BLaER1 treated with 17β-estradiol and CSF1 and Interleukin-3, amounts not matched to agents 10 nM and 100 nM (cell line): ENCODE measurements at regions not wholly inside any gene's neighbourhood (a gene's known extent, or its start where the extent isn't known, plus 50 kb on each side); places are given as distances from the start of the nearest gene placed in this dataset.

ENCODE experiments used
- H3K27ac ChIP-seq, 11 experiments: shearing (Covaris generic); formaldehyde crosslinking; 2 replicates each; pipeline ENCODE4 v1.8.1; 2022
- H3K27me3 ChIP-seq, 11 experiments: shearing (Covaris generic); formaldehyde crosslinking; 2 replicates each; pipeline ENCODE4 v1.8.1; 2022
- H3K36me3 ChIP-seq, 11 experiments: shearing (Covaris generic); formaldehyde crosslinking; 2 replicates each; pipeline ENCODE4 v1.8.1; 2022
- H3K4me1 ChIP-seq, 10 experiments: shearing (Covaris generic); formaldehyde crosslinking; 2 replicates each; pipeline ENCODE4 v1.8.1; 2022
- H3K4me2 ChIP-seq, 11 experiments: shearing (Covaris generic); formaldehyde crosslinking; 2 replicates each; pipeline ENCODE4 v1.8.1; 2022
- H3K4me3 ChIP-seq, 10 experiments: shearing (Covaris generic); formaldehyde crosslinking; 2 replicates each; pipeline ENCODE4 v1.8.1; 2022
- H3K9ac ChIP-seq, 11 experiments: shearing (Covaris generic); formaldehyde crosslinking; 2 replicates each; pipeline ENCODE4 v1.8.1; 2022
- H3K9me3 ChIP-seq, 11 experiments: shearing (Covaris generic); formaldehyde crosslinking; replicated peaks in 1 of 11; 2 replicates each; pipeline ENCODE4 v1.8.1; 2022
- H4K20me1 ChIP-seq, 11 experiments: shearing (Covaris generic); formaldehyde crosslinking; 2 replicates each; pipeline ENCODE4 v1.8.1; 2022
- Cebpa-rat ChIP-seq, 11 experiments: shearing (Covaris generic); IDR thresholded peaks; 2 replicates each; pipeline ENCODE4 v1.8.1; 2022

DNA sequence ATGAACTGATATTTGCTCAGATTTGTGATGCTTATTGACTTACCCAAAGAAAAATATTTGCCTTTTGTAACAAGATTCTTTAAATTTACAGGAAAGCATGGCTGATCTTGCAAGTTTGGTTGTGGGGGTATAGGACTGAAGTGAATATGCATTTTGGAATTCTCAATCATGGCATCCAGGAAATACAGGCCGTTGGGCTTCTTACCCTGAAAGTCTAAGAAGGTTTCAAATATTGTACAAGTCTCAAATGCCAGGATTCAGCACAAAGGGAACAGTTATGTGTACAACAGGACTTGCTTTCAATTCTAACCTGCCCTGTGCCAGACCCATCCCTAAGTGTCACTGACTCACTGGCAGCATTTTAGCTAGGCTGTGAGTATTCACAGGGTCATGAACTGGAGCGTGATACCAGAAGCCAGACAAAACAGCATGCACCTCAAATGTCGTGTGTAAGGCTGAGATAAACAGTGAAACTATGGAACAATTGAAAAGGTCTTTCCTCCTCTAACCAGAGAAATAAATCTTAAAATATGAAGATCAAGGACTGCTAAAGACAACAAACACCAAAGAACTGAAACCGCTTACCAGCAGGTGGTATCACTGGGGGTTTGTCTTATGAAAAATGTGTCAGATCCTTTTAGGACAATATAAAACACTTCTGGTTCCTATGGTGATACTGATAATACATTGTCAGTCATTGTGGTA is 168.6 kb upstream of the RGMB start:
- H3K4me2 ChIP-seq, result no peak overlapping the region
- no peak overlapping the region for H3K9ac ChIP-seq
- peaks cover 15 to 24% (median 18%) of the 10 kb centered on the region in 11 experiments for H3K9me3 ChIP-seq
- TF ChIP-seq Cebpa-rat (IDR thresholded peaks at IDR 0.05), result no peak
- peaks cover 0 to 3% (median 0%) of the 10 kb centered on the region in 10 experiments; a peak in 1 of 20 replicates for H3K4me1 ChIP-seq
- no peaks in the 10 kb centered on the region for H3K27me3 ChIP-seq
- H4K20me1 ChIP-seq, result no peaks in the 10 kb centered on the region
- no peaks in the 10 kb centered on the region for H3K36me3 ChIP-seq
- H3K4me3 ChIP-seq, result no peak overlapping the region
- H3K27ac ChIP-seq, result no peak overlapping the region

DNA sequence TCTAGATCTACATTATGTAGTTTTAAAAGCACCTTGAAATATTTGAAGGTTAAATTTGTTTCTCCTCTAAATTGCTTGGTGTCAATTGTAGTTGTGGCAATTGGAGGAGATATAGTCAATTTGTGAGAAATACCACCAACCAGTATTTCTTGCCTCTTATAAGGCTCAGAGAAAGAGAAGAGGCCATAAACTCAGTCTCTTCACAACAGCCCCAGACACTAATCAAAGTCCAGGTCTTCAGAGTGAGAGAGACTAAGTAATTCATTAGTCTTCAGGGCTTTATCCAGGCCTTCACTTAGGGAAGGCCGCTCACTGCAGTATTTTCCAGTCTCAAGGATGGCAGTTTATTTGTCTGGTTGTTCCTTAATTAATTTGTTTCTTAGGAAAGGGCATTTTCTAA is 168.0 kb upstream of the RGMB start:
- no peak overlapping the region for H3K4me2 ChIP-seq
- H3K4me3 ChIP-seq, result no peak overlapping the region
- H3K27ac ChIP-seq, result no peak overlapping the region
- no peaks in the 10 kb centered on the region for H4K20me1 ChIP-seq
- H3K9ac ChIP-seq, result no peak overlapping the region
- TF ChIP-seq Cebpa-rat (IDR thresholded peaks at IDR 0.05), result no peak
- H3K36me3 ChIP-seq, result no peaks in the 10 kb centered on the region
- H3K9me3 ChIP-seq, result peaks cover 11 to 18% (median 13%) of the 10 kb centered on the region in 11 experiments
- H3K27me3 ChIP-seq, result no peaks in the 10 kb centered on the region
- peaks cover 0 to 3% (median 0%) of the 10 kb centered on the region in 10 experiments; a peak in 1 of 20 replicates for H3K4me1 ChIP-seq

DNA sequence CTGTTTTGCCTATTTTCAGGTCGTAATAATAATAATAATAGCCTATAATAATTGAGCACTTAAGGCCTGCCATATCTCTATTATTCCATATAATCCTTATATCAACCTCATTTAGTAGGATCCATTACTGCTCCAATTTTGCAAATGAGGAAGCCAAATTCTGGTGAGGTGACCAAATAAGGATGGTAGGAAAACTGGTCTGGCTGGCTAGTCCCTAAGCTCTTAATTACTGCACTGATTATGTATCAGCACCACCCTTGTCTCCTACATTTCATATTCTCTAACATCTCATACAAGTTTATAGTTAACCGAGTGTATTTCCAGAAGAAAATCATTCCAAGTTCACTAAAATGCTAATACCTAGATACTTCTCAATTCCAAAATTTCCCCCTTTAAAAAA is 166.5 kb upstream of the RGMB start:
- peaks cover 0 to 3% (median 0%) of the 10 kb centered on the region in 11 experiments; a peak in 1 of 22 replicates for H3K9me3 ChIP-seq
- H3K27ac ChIP-seq, result no peak overlapping the region
- H3K27me3 ChIP-seq, result no peaks in the 10 kb centered on the region
- TF ChIP-seq Cebpa-rat (IDR thresholded peaks at IDR 0.05), result no peak
- H3K36me3 ChIP-seq, result no peaks in the 10 kb centered on the region
- H3K4me1 ChIP-seq, result peaks cover 0 to 3% (median 0%) of the 10 kb centered on the region in 10 experiments; a peak in 1 of 20 replicates
- H3K9ac ChIP-seq, result no peak overlapping the region
- H4K20me1 ChIP-seq, result no peaks in the 10 kb centered on the region
- no peak overlapping the region for H3K4me2 ChIP-seq
- no peak overlapping the region for H3K4me3 ChIP-seq

DNA sequence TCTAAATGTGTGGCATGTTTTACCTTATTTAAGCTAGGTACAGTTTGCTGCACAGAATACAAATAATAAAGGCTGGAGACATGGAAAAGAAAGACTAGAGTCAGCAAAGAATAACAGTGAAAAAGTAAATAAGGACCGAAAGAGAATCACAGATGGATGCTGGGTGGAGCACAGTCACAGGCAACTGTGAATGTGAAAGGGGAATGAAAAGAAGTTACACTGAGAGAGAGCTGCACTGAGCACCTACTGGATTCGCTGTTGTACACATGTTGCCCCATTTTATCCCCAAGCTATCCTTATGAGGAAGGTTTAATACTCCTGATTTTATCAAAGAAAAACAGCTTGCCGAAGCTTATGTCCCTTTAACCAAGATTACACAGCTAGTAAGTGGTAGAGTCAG is 165.4 kb upstream of the RGMB start:
- TF ChIP-seq Cebpa-rat (IDR thresholded peaks at IDR 0.05), result no peak
- H4K20me1 ChIP-seq, result no peaks in the 10 kb centered on the region
- H3K4me2 ChIP-seq, result no peak overlapping the region
- no peaks in the 10 kb centered on the region for H3K4me1 ChIP-seq
- H3K9me3 ChIP-seq, result no peaks in the 10 kb centered on the region
- H3K27ac ChIP-seq, result no peak overlapping the region
- no peaks in the 10 kb centered on the region for H3K27me3 ChIP-seq
- no peak overlapping the region for H3K4me3 ChIP-seq
- no peaks in the 10 kb centered on the region for H3K36me3 ChIP-seq
- H3K9ac ChIP-seq, result no peak overlapping the region

DNA sequence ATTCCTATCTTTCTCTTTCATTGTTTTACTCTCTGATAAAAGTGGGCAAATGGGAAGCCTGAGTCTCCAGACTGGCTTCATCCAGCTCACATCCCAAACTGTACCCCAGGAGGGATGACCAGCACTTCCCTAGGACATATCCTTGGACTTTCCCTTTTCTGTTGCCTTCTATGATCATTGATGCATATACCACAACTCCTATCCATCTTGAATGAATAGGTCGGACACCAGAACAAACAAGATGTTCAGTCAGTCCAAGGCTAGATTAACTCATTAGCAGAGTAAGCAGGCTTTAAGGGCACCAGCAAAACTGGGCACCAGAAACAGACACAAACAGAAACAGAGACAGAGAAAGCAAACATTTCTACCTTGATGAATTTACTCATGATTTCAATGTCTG is 159.1 kb upstream of the RGMB start:
- H3K27me3 ChIP-seq, result no peaks in the 10 kb centered on the region
- H3K36me3 ChIP-seq, result no peaks in the 10 kb centered on the region
- no peak overlapping the region for H3K27ac ChIP-seq
- no peak overlapping the region for H3K4me2 ChIP-seq
- H3K9me3 ChIP-seq, result no peaks in the 10 kb centered on the region
- no peak overlapping the region for H3K4me3 ChIP-seq
- TF ChIP-seq Cebpa-rat (IDR thresholded peaks at IDR 0.05), result no peak
- H4K20me1 ChIP-seq, result no peaks in the 10 kb centered on the region
- no peak overlapping the region for H3K9ac ChIP-seq
- H3K4me1 ChIP-seq, result no peaks in the 10 kb centered on the region

DNA sequence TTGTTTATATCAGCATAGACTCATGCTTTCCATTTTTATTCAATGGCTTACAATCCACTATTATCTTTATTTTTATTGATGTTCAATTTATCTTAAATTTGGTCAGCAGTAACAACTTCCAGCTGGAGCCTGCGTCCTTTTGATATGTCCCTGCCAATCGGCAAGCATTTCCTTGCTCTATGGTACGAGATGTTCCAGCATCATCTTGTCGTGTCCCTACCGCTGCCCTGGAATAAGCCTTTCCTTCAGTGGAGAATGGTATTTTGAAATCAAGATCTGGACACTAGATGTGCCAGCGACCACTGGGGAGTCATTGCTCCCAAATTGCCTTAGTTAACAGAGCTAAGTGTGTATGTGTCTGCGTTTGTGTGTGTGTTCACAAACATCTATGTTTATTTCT is 151.6 kb upstream of the RGMB start:
- Histone ChIP-seq H3K9ac (no peak overlapping the region), H3K36me3 (no peaks in the 10 kb centered on the region), H3K27me3 (no peaks in the 10 kb centered on the region), H4K20me1 (no peaks in the 10 kb centered on the region), H3K4me3 (no peak overlapping the region), H3K9me3 (no peaks in the 10 kb centered on the region), H3K4me1 (no peaks in the 10 kb centered on the region), H3K4me2 (no peak overlapping the region), H3K27ac (no peak overlapping the region)
- TF ChIP-seq Cebpa-rat (IDR thresholded peaks at IDR 0.05), result no peak

DNA sequence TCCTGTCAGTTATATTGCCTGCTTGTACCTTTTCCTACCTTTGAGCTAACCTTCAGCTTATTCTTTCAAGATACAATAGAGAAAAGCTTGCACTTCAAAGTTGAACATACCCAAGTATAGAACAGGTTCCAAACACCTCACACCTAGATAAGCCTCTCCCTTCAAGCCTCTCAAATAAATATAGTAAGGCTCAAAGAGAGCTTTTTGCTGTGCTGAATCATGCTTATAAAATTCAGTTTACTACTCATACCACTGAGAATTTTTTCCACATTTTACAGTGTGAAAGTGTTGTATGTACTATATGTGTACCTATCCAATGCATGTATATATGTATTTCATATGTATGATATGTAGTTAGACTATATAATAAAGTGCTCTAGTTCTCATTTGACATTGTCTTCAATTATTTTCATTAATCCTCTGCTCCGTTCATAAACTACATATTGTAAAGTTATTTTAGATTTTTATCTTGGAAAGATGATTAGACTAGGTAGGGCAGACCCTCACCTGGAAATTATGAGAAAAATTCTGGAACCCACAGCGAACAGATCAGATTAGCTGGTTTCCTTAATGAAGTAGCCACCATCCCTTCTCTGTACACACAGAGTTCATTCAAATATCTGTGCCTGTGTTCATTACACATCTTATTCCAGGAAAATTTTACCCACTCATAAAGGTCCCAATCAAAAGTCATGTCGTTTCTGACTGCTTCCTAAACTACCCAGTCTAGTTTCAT is 149.2 kb upstream of the RGMB start:
- Histone ChIP-seq H3K9me3 (no peaks in the 10 kb centered on the region; a peak in 1 of 22 replicates), H3K4me3 (no peak overlapping the region), H3K4me2 (no peak overlapping the region), H3K4me1 (no peaks in the 10 kb centered on the region), H3K27me3 (no peaks in the 10 kb centered on the region), H3K27ac (no peak overlapping the region), H3K9ac (no peak overlapping the region), H3K36me3 (no peaks in the 10 kb centered on the region), H4K20me1 (no peaks in the 10 kb centered on the region)
- TF ChIP-seq Cebpa-rat (IDR thresholded peaks at IDR 0.05), result no peak

DNA sequence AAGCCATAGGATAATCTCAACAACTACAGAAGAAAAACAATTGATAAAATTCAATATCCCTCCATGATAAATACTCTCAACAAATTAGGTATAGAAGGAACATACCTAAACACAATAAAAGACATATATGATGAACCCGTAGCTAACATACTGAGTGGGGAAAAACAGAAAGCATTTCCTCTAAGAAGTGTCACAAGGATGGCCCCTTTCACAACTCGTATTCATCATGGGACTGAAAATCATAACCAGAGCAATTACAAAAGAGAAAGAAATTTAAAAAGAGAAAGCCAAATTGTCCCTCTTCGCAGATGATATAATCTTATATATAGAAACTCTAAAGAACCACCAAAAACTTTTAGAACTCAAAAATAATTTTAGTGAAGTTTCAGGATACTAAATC is 146.3 kb upstream of the RGMB start:
- no peak for TF ChIP-seq Cebpa-rat (IDR thresholded peaks at IDR 0.05)
- H3K4me2 ChIP-seq, result no peak overlapping the region
- no peaks in the 10 kb centered on the region for H3K4me1 ChIP-seq
- no peak overlapping the region for H3K9ac ChIP-seq
- H3K27ac ChIP-seq, result no peak overlapping the region
- no peak overlapping the region for H3K4me3 ChIP-seq
- no peaks in the 10 kb centered on the region for H3K36me3 ChIP-seq
- no peaks in the 10 kb centered on the region; a peak in 1 of 22 replicates for H3K9me3 ChIP-seq
- no peaks in the 10 kb centered on the region for H3K27me3 ChIP-seq
- no peaks in the 10 kb centered on the region for H4K20me1 ChIP-seq

DNA sequence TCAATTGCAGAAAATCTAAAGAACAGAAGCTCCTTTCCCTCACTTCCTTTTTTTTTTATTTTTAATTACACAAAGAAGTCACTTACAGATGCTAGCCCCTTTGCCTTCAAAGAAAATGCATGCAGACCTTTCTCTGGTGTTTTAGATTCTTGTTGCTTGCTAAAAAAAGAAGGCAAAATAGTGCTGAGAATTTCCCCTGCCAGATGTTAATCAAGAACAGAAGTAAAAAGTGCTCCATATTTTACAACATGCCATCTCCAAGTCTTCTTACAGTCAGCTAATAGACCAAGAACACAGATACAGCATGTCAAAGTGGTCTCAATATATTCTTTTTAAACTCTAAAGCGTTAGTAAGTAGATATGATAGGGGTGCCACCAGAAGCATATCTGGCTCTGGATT is 142.8 kb upstream of the RGMB start:
- H3K9ac ChIP-seq, result no peak overlapping the region
- no peak overlapping the region for H3K27ac ChIP-seq
- no peaks in the 10 kb centered on the region for H3K36me3 ChIP-seq
- no peaks in the 10 kb centered on the region for H3K4me1 ChIP-seq
- no peak overlapping the region for H3K4me3 ChIP-seq
- H3K4me2 ChIP-seq, result no peak overlapping the region
- H4K20me1 ChIP-seq, result no peaks in the 10 kb centered on the region
- H3K27me3 ChIP-seq, result no peaks in the 10 kb centered on the region
- no peaks in the 10 kb centered on the region; a peak in 1 of 22 replicates for H3K9me3 ChIP-seq
- TF ChIP-seq Cebpa-rat (IDR thresholded peaks at IDR 0.05), result no peak
